MM.1S (cell line): ENCODE measurements at regions not wholly inside any gene's neighbourhood (a gene's known extent, or its start where the extent isn't known, plus 50 kb on each side); places are given as distances from the start of the nearest gene placed in this dataset.

Experiments
- CTCF ChIP-seq: fragments of 300-600 bp; sonication (generic); IDR thresholded peaks from 2 replicates; pipeline ENCODE4 v1.5.1; 2016; ENCODE audit warnings: antibody characterized with exemption, low read length, mixed read lengths
- EZH2 ChIP-seq: fragments of 300-600 bp; sonication (generic); optimal IDR thresholded peaks from 2 replicates; pipeline ENCODE3; 2017; ENCODE audit warnings: low read depth, mild to moderate bottlenecking, antibody characterized with exemption, low read length, mixed read lengths
- EZH2phosphoT487 ChIP-seq: fragments of 300-600 bp; sonication (generic); IDR thresholded peaks from 2 replicates; pipeline ENCODE4 v1.6.1; 2018; ENCODE audit warnings: antibody characterized with exemption, low read length

- TF ChIP-seq EZH2 (no peak), CTCF (no peak), EZH2phosphoT487 (no peak)
These were observed 124.9 kb downstream of the RBFOX3 start for GRCh38 chr17:79485991-79486390.
